Left renal pelvis (tissue), 4 donors: ENCODE measurements at regions not wholly inside any gene's neighbourhood (a gene's known extent, or its start where the extent isn't known, plus 50 kb on each side); places are given as distances from the start of the nearest gene placed in this dataset.
"Not testable (repeated sequence)": the region's sequence is repeated elsewhere in the genome, so short reads cannot be mapped to it uniquely, and the experiment has no call there.

Experiments used
- DNase-seq, 4 donors: peaks; one replicate each; pipeline ENCODE4 v3.0.0-alpha.2; 2013; ENCODE audit warnings: low read depth in 4 of 4, low spot score in 3 of 4

GRCh38 chr7:4436936-4437335 lies 245.2 kb upstream of the FOXK1 start:
- DNase-seq: no peak

GRCh38 chr7:4437916-4438315 lies 244.2 kb upstream of the FOXK1 start:
- no peak for DNase-seq

GRCh38 chr7:4438723-4439245 lies 243.3 kb upstream of the FOXK1 start:
- DNase-seq: no peak

GRCh38 chr7:4439444-4439843 lies 242.7 kb upstream of the FOXK1 start:
- DNase-seq: no peak

- no peak for DNase-seq
These were observed 238.0 kb upstream of the FOXK1 start for GRCh38 chr7:4444106-4444505.

- no peak for DNase-seq
These were observed 236.3 kb upstream of the FOXK1 start for GRCh38 chr7:4445777-4446176.

- no peak for DNase-seq
These were observed 232.8 kb upstream of the FOXK1 start for GRCh38 chr7:4449263-4449662.

GRCh38 chr7:4450483-4450882 lies 231.6 kb upstream of the FOXK1 start:
- no peak for DNase-seq

- no peak for DNase-seq
These were observed 221.5 kb upstream of the FOXK1 start for GRCh38 chr7:4460597-4460996.

GRCh38 chr7:4461531-4461930 lies 220.6 kb upstream of the FOXK1 start:
- DNase-seq: no peak

- no peak for DNase-seq
These were observed 213.6 kb upstream of the FOXK1 start for GRCh38 chr7:4468320-4469102.

GRCh38 chr7:4470246-4470645 lies 211.8 kb upstream of the FOXK1 start:
- DNase-seq: no peak

- no peak for DNase-seq
These were observed 209.4 kb upstream of the FOXK1 start for GRCh38 chr7:4472728-4473127.

- DNase-seq: no peak
These were observed 202.6 kb upstream of the FOXK1 start for GRCh38 chr7:4479367-4480039.

- not testable (repeated sequence) for DNase-seq
These were observed 202.0 kb upstream of the FOXK1 start for GRCh38 chr7:4480131-4480530.

GRCh38 chr7:4483851-4484250 lies 198.2 kb upstream of the FOXK1 start:
- no peak for DNase-seq

- DNase-seq: no peak
These were observed 197.6 kb upstream of the FOXK1 start for GRCh38 chr7:4484545-4484944.

- no peak for DNase-seq
These were observed 195.2 kb upstream of the FOXK1 start for GRCh38 chr7:4486907-4487306.

GRCh38 chr7:4496911-4497310 lies 185.2 kb upstream of the FOXK1 start:
- DNase-seq: not testable (repeated sequence)

- no peak for DNase-seq
These were observed 181.3 kb upstream of the FOXK1 start for GRCh38 chr7:4500812-4501211.

GRCh38 chr7:4507886-4508285 lies 174.2 kb upstream of the FOXK1 start:
- not testable (repeated sequence) for DNase-seq

- no peak for DNase-seq
These were observed 168.6 kb upstream of the FOXK1 start for GRCh38 chr7:4513450-4513849.
